NB4 (cell line): ENCODE measurements at regions not wholly inside any gene's neighbourhood (a gene's known extent, or its start where the extent isn't known, plus 50 kb on each side); places are given as distances from the start of the nearest gene placed in this dataset.

Experiments used
- MYC ChIP-seq: IDR thresholded peaks from 2 replicates; pipeline ENCODE4 v1.6.1; 2011; ENCODE audit warnings: low read depth, low read length
- TF ChIP-seq, protein P1 (sequence below): IDR thresholded peaks from one replicate; pipeline ENCODE4 v1.5.1; 2012; ENCODE audit warnings: low read depth, low read length

DNA sequence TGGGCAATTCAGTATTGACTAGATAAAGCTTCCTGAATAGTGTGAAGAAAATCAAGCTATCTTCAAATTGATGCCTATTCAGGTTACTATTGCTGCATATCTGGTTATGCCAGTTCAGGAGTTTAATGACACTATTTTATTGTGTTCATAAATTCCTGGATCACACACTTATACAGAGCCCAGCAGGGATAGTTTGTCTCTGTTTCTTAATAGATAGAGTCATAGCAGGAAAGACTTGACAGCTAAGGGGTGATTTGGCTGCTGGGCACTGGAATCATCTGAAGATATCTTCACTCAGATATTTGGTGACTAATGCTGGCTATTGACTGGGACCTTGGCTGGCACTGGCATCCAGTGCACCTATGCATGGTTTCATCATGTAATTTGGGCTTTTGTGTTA lies 187.8 kb downstream of the PYDC2 start:
- TF ChIP-seq, protein P1, sequence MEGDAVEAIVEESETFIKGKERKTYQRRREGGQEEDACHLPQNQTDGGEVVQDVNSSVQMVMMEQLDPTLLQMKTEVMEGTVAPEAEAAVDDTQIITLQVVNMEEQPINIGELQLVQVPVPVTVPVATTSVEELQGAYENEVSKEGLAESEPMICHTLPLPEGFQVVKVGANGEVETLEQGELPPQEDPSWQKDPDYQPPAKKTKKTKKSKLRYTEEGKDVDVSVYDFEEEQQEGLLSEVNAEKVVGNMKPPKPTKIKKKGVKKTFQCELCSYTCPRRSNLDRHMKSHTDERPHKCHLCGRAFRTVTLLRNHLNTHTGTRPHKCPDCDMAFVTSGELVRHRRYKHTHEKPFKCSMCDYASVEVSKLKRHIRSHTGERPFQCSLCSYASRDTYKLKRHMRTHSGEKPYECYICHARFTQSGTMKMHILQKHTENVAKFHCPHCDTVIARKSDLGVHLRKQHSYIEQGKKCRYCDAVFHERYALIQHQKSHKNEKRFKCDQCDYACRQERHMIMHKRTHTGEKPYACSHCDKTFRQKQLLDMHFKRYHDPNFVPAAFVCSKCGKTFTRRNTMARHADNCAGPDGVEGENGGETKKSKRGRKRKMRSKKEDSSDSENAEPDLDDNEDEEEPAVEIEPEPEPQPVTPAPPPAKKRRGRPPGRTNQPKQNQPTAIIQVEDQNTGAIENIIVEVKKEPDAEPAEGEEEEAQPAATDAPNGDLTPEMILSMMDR, result no peak
- TF ChIP-seq MYC, result no peak
